Loucy (cell line): ENCODE measurements at regions not wholly inside any gene's neighbourhood (a gene's known extent, or its start where the extent isn't known, plus 50 kb on each side); places are given as distances from the start of the nearest gene placed in this dataset.

Source experiments
- H2AFZ ChIP-seq: fragments of 200-600 bp; sonication (generic); 2 replicates; pipeline ENCODE4 v1.6.0; 2016; ENCODE audit warnings: antibody characterized with exemption, mild to moderate bottlenecking, low read length, moderate library complexity
- H3F3A ChIP-seq: fragments of 200-600 bp; 2 replicates; pipeline ENCODE4 v1.6.0; 2016; ENCODE audit warnings: antibody characterized with exemption, low read depth, mild to moderate bottlenecking
- H3K27me3 ChIP-seq: fragments of 200-600 bp; sonication (generic); 2 replicates; pipeline ENCODE4 v1.6.1; 2014; ENCODE audit warnings: low read length, mild to moderate bottlenecking; ENCODE audit not compliant: insufficient read depth, poor library complexity, severe bottlenecking
- H3K36me3 ChIP-seq: fragments of 200-600 bp; sonication (generic); 2 replicates; pipeline ENCODE4 v1.6.1; 2016; ENCODE audit warnings: low read length; ENCODE audit not compliant: insufficient read depth
- H3K4me1 ChIP-seq: fragments of 200-600 bp; sonication (generic); 2 replicates; pipeline ENCODE4 v1.5.1; 2014; ENCODE audit warnings: low read length, mild to moderate bottlenecking; ENCODE audit not compliant: insufficient read depth, poor library complexity, severe bottlenecking
- H3K4me2 ChIP-seq: fragments of 200-600 bp; sonication (generic); 2 replicates; pipeline ENCODE4 v1.6.0; 2014; ENCODE audit warnings: antibody characterized with exemption, low read length, low read depth, mild to moderate bottlenecking; ENCODE audit not compliant: poor library complexity, severe bottlenecking
- H3K4me3 ChIP-seq: fragments of 200-600 bp; sonication (generic); 2 replicates; pipeline ENCODE4 v1.5.1; 2014; ENCODE audit warnings: low read length, mild to moderate bottlenecking, mixed read lengths; ENCODE audit not compliant: poor library complexity, severe bottlenecking
- H3K79me2 ChIP-seq: fragments of 200-600 bp; sonication (generic); 2 replicates; pipeline ENCODE4 v1.6.1; 2014; ENCODE audit warnings: low read length; ENCODE audit not compliant: insufficient read depth
- H3K9ac ChIP-seq: fragments of 200-600 bp; sonication (generic); 2 replicates; pipeline ENCODE4 v1.6.0; 2014; ENCODE audit warnings: mild to moderate bottlenecking, low read depth, low read length, moderate library complexity; ENCODE audit not compliant: poor library complexity, severe bottlenecking
- H3K9me2 ChIP-seq: fragments of 200-600 bp; sonication (generic); replicated peaks from 2 replicates; pipeline ENCODE4 v1.6.1; 2016; ENCODE audit warnings: low read depth, low read length, mixed read lengths
- H3K9me3 ChIP-seq: fragments of 200-600 bp; sonication (generic); 2 replicates; pipeline ENCODE4 v1.6.1; 2014; ENCODE audit warnings: mild to moderate bottlenecking, antibody characterized with exemption, low read length, low read depth; ENCODE audit not compliant: insufficient read depth
- H4K20me1 ChIP-seq: fragments of 200-600 bp; sonication (generic); 2 replicates; pipeline ENCODE4 v1.6.0; 2014; ENCODE audit warnings: antibody characterized with exemption, low read length, mild to moderate bottlenecking; ENCODE audit not compliant: insufficient read depth, poor library complexity, severe bottlenecking
- CTCF ChIP-seq: fragments of 200-600 bp; sonication (generic); conservative IDR thresholded peaks from 2 replicates; pipeline ENCODE4 v1.5.1; 2014; ENCODE audit warnings: mild to moderate bottlenecking, antibody characterized with exemption, low read length
- EZH2phosphoT487 ChIP-seq: fragments of 200-600 bp; IDR thresholded peaks from 2 replicates; pipeline ENCODE4 v1.6.1; 2018; ENCODE audit warnings: antibody characterized with exemption, mild to moderate bottlenecking, moderate library complexity, borderline replicate concordance

GRCh38 chr4:103478210-103478609 is 241.6 kb downstream of the TACR3 start:
- H3K4me1 ChIP-seq = no peaks in the 10 kb centered on the region
- H3K79me2 ChIP-seq = no peaks in the 10 kb centered on the region
- H3K4me2 ChIP-seq = no peak overlapping the region
- H3F3A ChIP-seq = no peaks in the 10 kb centered on the region
- H3K4me3 ChIP-seq = no peak overlapping the region
- no peak for TF ChIP-seq EZH2phosphoT487
- H3K9me3 ChIP-seq = no peaks in the 10 kb centered on the region
- H2AFZ ChIP-seq = no peak overlapping the region
- H3K9ac ChIP-seq = no peak overlapping the region
- no peaks in the 10 kb centered on the region for H3K9me2 ChIP-seq
- H3K36me3 ChIP-seq = no peaks in the 10 kb centered on the region
- H3K27me3 ChIP-seq = no peaks in the 10 kb centered on the region
- H4K20me1 ChIP-seq = no peaks in the 10 kb centered on the region

GRCh38 chr4:103457566-103457965 is 259.4 kb upstream of the CENPE start:
- H3F3A ChIP-seq = no peaks in the 10 kb centered on the region
- H3K79me2 ChIP-seq = no peaks in the 10 kb centered on the region
- no peaks in the 10 kb centered on the region for H3K9me2 ChIP-seq
- no peak overlapping the region for H2AFZ ChIP-seq
- H3K4me3 ChIP-seq = no peak overlapping the region
- H3K4me2 ChIP-seq = no peak overlapping the region
- TF ChIP-seq CTCF (no peak), EZH2phosphoT487 (no peak)
- H3K9ac ChIP-seq = no peak overlapping the region
- no peaks in the 10 kb centered on the region for H3K4me1 ChIP-seq
- H3K36me3 ChIP-seq = no peaks in the 10 kb centered on the region
- no peaks in the 10 kb centered on the region for H4K20me1 ChIP-seq
- H3K27me3 ChIP-seq = no peaks in the 10 kb centered on the region
- no peaks in the 10 kb centered on the region for H3K9me3 ChIP-seq

- H2AFZ ChIP-seq = no peak overlapping the region
- no peaks in the 10 kb centered on the region for H3K9me2 ChIP-seq
- H3K79me2 ChIP-seq = no peaks in the 10 kb centered on the region
- no peaks in the 10 kb centered on the region for H3K27me3 ChIP-seq
- H3F3A ChIP-seq = no peaks in the 10 kb centered on the region
- no peak overlapping the region for H3K9ac ChIP-seq
- H4K20me1 ChIP-seq = no peaks in the 10 kb centered on the region
- H3K9me3 ChIP-seq = no peaks in the 10 kb centered on the region
- no peak overlapping the region for H3K4me3 ChIP-seq
- no peaks in the 10 kb centered on the region for H3K36me3 ChIP-seq
- no peak for TF ChIP-seq CTCF
- TF ChIP-seq EZH2phosphoT487 = no peak
- H3K4me1 ChIP-seq = no peaks in the 10 kb centered on the region
- no peak overlapping the region for H3K4me2 ChIP-seq
Observed at GRCh38 chr4:103451341-103451740, 253.2 kb upstream of the CENPE start.

GRCh38 chr4:103450693-103451092 is 252.6 kb upstream of the CENPE start:
- TF ChIP-seq CTCF = no peak
- no peak for TF ChIP-seq EZH2phosphoT487

More at GRCh38 chr4:103450693-103451092, 252.6 kb upstream of the CENPE start:
- H3K27me3 ChIP-seq = no peaks in the 10 kb centered on the region
- H3K9me3 ChIP-seq = no peaks in the 10 kb centered on the region
- no peak overlapping the region for H2AFZ ChIP-seq
- no peaks in the 10 kb centered on the region for H3K79me2 ChIP-seq
- H3F3A ChIP-seq = no peaks in the 10 kb centered on the region
- H3K4me1 ChIP-seq = no peaks in the 10 kb centered on the region
- H3K36me3 ChIP-seq = no peaks in the 10 kb centered on the region
- H3K9ac ChIP-seq = no peak overlapping the region
- no peak overlapping the region for H3K4me2 ChIP-seq
- H3K4me3 ChIP-seq = no peak overlapping the region
- H4K20me1 ChIP-seq = no peaks in the 10 kb centered on the region
- H3K9me2 ChIP-seq = no peaks in the 10 kb centered on the region
